HCT116 (cell line): ENCODE measurements at regions not wholly inside any gene's neighbourhood (a gene's known extent, or its start where the extent isn't known, plus 50 kb on each side); places are given as distances from the start of the nearest gene placed in this dataset.

ENCODE experiments used
- ATAC-seq: fragments of 200-7000 bp; cut with Tn5 transposase; 2 replicates; pipeline ENCODE4 v1.9.1; 2020; ENCODE audit warnings: mild to moderate bottlenecking, moderate library complexity
- BruUV-seq: library from RNA; stranded (reverse); fragments of 400-500 nt; replicated peaks from 2 replicates; lab custom pipeline; 2021; lab: Mats Ljungman, UMichigan
- CTCF ChIA-PET: fragments of 300-600 bp; sonication (Branson Sonifier 250); formaldehyde crosslinking; loops from one replicate; lab custom pipeline; 2021; ENCODE audit warnings: antibody characterized with exemption; lab: Charles Lee
- POLR2A ChIA-PET: fragments of 300-600, 350-600 bp; sonication (Branson Sonifier 250); formaldehyde crosslinking; loops from one replicate; lab custom pipeline; 2021; ENCODE audit warnings: antibody characterized with exemption; lab: Charles Lee
- RAD21 ChIA-PET, 2 experiments: fragments of 300-600 bp; sonication (Branson Sonifier 250); formaldehyde crosslinking; loops; one replicate each; lab custom pipeline; 2023; ENCODE audit warnings: low total read pairs in 2 of 2; ENCODE audit not compliant: uncharacterized antibody in 2 of 2, unreplicated experiment in 2 of 2, low non-redundant PET in 1 of 2; lab: Charles Lee
- DNase-seq: peaks from one replicate; pipeline ENCODE4 v3.0.0-alpha.2; 2010; ENCODE audit warnings: low read depth, low spot score
- H2AFZ ChIP-seq: fragments of 200-600 bp; shearing (Covaris generic), sonication (generic); 2 replicates; pipeline ENCODE4 v1.6.1; 2017; ENCODE audit warnings: low read depth, mixed run types, mixed read lengths, antibody characterized with exemption, low read length; ENCODE audit not compliant: poor library complexity, severe bottlenecking
- H3K27ac ChIP-seq: 2 replicates; pipeline ENCODE4 v1.5.1; 2012; ENCODE audit warnings: low read depth, low read length
- H3K27me3 ChIP-seq: fragments of 200-600 bp; sonication (generic); 2 replicates; pipeline ENCODE4 v1.6.1; 2016; ENCODE audit warnings: mixed run types, low read length, mixed read lengths; ENCODE audit not compliant: insufficient read depth
- H3K36me3 ChIP-seq, 2 experiments: fragments of 200-500 bp in 1 of 2; fragments of 200-600 bp in 1 of 2; sonication (Bioruptor generic) in 1 of 2; sonication (generic) in 1 of 2; 2 replicates each; pipeline versions ENCODE4 v1.5.1 to v1.6.1; 2014 to 2016; ENCODE audit warnings: low read length in 2 of 2, inconsistent platforms in 1 of 2, mixed read lengths in 1 of 2, mixed run types in 1 of 2; ENCODE audit not compliant: insufficient read depth in 2 of 2, control insufficient read depth in 1 of 2
- H3K4me1 ChIP-seq, 2 experiments: fragments of 200-600 bp in 1 of 2; sonication (generic) in 1 of 2; 2 replicates each; pipeline versions ENCODE4 v1.5.1 to v1.6.1; 2012 to 2017; ENCODE audit warnings: low read length in 2 of 2, inconsistent platforms in 1 of 2, mild to moderate bottlenecking in 1 of 2, mixed read lengths in 1 of 2, mixed run types in 1 of 2, moderate library complexity in 1 of 2; ENCODE audit not compliant: insufficient read depth in 2 of 2, control insufficient read depth in 1 of 2
- H3K4me2 ChIP-seq: fragments of 200-600 bp; sonication (generic); 2 replicates; pipeline ENCODE4 v1.6.1; 2017; ENCODE audit warnings: mixed run types, low read length, mixed read lengths
- H3K4me3 ChIP-seq, 2 experiments: fragments of 200-600 bp in 1 of 2; sonication (generic) in 1 of 2; replicated peaks in 1 of 2; 2 replicates each; pipeline ENCODE4 v1.5.1; 2011 to 2016; ENCODE audit warnings: low read length in 2 of 2, control low read depth in 1 of 2, low read depth in 1 of 2, mild to moderate bottlenecking in 1 of 2, mixed read lengths in 1 of 2, mixed run types in 1 of 2
- H3K79me2 ChIP-seq: fragments of 200-600 bp; sonication (generic); 2 replicates; pipeline ENCODE4 v1.6.1; 2017; ENCODE audit warnings: mild to moderate bottlenecking, mixed run types, low read length, moderate library complexity, mixed read lengths; ENCODE audit not compliant: insufficient read depth
- H3K9ac ChIP-seq: fragments of 200-600 bp; sonication (generic); 2 replicates; pipeline ENCODE4 v1.6.1; 2016; ENCODE audit warnings: low read length, mixed read lengths
- H3K9me2 ChIP-seq: fragments of 200-600 bp; sonication (generic), shearing (Covaris generic); 2 replicates; pipeline ENCODE4 v1.6.1; 2017; ENCODE audit warnings: mixed run types, mild to moderate bottlenecking, moderate library complexity; ENCODE audit not compliant: insufficient read depth
- H3K9me3 ChIP-seq, 2 experiments: fragments of 200-500 bp in 1 of 2; fragments of 200-600 bp in 1 of 2; sonication (Bioruptor generic) in 1 of 2; sonication (generic) in 1 of 2; 2 replicates each; pipeline ENCODE4 v1.6.1; 2014 to 2017; ENCODE audit warnings: low read length in 2 of 2, mixed read lengths in 2 of 2, inconsistent platforms in 1 of 2, low read depth in 1 of 2, mild to moderate bottlenecking in 1 of 2, mixed run types in 1 of 2, moderate library complexity in 1 of 2; ENCODE audit not compliant: control insufficient read depth in 1 of 2, insufficient read depth in 1 of 2
- H4K20me1 ChIP-seq: fragments of 200-600 bp; sonication (generic), shearing (Covaris generic); 2 replicates; pipeline ENCODE4 v1.6.1; 2017; ENCODE audit warnings: mixed run types, mild to moderate bottlenecking, moderate library complexity; ENCODE audit not compliant: insufficient read depth
- CEBPB ChIP-seq: IDR thresholded peaks from 2 replicates; pipeline ENCODE4 v1.6.1; 2012; ENCODE audit warnings: low read depth
- POLR2AphosphoS5 ChIP-seq: IDR thresholded peaks from 2 replicates; pipeline ENCODE4 v1.6.1; 2011; ENCODE audit warnings: mild to moderate bottlenecking, low read depth, low read length, moderate library complexity
- RAD21 ChIP-seq: IDR thresholded peaks from 2 replicates; pipeline ENCODE4 v1.6.1; 2012; ENCODE audit warnings: low read depth, mild to moderate bottlenecking
- SIN3A ChIP-seq: IDR thresholded peaks from 2 replicates; pipeline ENCODE4 v1.6.1; 2012; ENCODE audit warnings: low read depth
- SP1 ChIP-seq: IDR thresholded peaks from 2 replicates; pipeline ENCODE4 v1.6.1; 2012; ENCODE audit warnings: low read depth
- SRF ChIP-seq: IDR thresholded peaks from 2 replicates; pipeline ENCODE4 v1.6.1; 2012; ENCODE audit warnings: low read depth
- YY1 ChIP-seq: IDR thresholded peaks from 2 replicates; pipeline ENCODE4 v1.6.1; 2011; ENCODE audit warnings: low read length, low read depth, moderate library complexity, mild to moderate bottlenecking; ENCODE audit not compliant: insufficient replicate concordance; ENCODE audit errors: extremely low read depth
- ZFX ChIP-seq: fragments of 450-650 bp; IDR thresholded peaks from 2 replicates; pipeline ENCODE4 v1.6.1; 2017
- ZNF274 ChIP-seq: fragments of 200-500 bp; sonication (Bioruptor generic); IDR thresholded peaks from 2 replicates; pipeline ENCODE4 v1.6.1; 2014; ENCODE audit warnings: mild to moderate bottlenecking, low read depth, low read length, inconsistent platforms
- intact Hi-C: fragments of 100-400 bp; cut with micrococcal nuclease; formaldehyde crosslinking; loops from 2 replicates; pipeline ENCODE4 v1.10.0; 2022
- TF ChIP-seq, protein P1 (sequence below): IDR thresholded peaks from 2 replicates; pipeline ENCODE4 v1.6.1; 2012; ENCODE audit warnings: low read depth

DNA sequence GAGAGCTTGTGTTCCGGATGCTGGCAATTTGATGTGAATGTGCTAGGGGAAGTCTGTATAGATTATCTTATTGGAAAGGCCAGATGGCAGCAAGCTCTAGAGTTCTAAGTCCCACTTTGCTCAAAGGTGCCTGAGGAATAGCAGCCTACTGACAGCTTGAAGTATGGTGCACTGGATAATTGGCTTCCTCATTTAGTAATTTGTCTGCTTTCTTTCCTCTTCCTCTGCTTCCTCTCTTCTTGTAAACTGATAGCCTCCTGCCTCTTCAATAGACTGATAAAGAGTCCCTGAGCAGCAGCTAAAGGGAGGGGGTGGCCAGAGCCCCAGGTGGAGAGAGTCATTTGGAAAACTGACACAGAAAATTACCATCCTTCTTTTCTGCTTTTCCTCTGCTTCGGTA, 177.3 kb downstream of the FGF1 start:
- Histone ChIP-seq H3K4me2 (no peak overlapping the region), H3K9me2 (no peaks in the 10 kb centered on the region), H4K20me1 (no peaks in the 10 kb centered on the region), H3K9ac (no peak overlapping the region), H2AFZ (no peak overlapping the region), H3K4me3 (no peak overlapping the region), H3K27ac (no peak overlapping the region), H3K27me3 (no peaks in the 10 kb centered on the region), H3K4me1 (peaks cover 21 to 48% of the 10 kb centered on the region in 2 experiments), H3K79me2 (no peaks in the 10 kb centered on the region), H3K9me3 (no peaks in the 10 kb centered on the region), H3K36me3 (no peaks in the 10 kb centered on the region)
- no peak for DNase-seq
- POLR2A ChIA-PET = no interaction called here
- CTCF ChIA-PET = no interaction called here
- no TSS peak for BruUV-seq
- no peak for ATAC-seq
- intact Hi-C loops = no loop called here
- TF ChIP-seq POLR2AphosphoS5 (no peak), ZNF274 (no peak), SIN3A (no peak), RAD21 (no peak), SP1 (no peak), CEBPB (no peak), YY1 (no peak), SRF (no peak), ZFX (no peak)
- TF ChIP-seq, protein P1, sequence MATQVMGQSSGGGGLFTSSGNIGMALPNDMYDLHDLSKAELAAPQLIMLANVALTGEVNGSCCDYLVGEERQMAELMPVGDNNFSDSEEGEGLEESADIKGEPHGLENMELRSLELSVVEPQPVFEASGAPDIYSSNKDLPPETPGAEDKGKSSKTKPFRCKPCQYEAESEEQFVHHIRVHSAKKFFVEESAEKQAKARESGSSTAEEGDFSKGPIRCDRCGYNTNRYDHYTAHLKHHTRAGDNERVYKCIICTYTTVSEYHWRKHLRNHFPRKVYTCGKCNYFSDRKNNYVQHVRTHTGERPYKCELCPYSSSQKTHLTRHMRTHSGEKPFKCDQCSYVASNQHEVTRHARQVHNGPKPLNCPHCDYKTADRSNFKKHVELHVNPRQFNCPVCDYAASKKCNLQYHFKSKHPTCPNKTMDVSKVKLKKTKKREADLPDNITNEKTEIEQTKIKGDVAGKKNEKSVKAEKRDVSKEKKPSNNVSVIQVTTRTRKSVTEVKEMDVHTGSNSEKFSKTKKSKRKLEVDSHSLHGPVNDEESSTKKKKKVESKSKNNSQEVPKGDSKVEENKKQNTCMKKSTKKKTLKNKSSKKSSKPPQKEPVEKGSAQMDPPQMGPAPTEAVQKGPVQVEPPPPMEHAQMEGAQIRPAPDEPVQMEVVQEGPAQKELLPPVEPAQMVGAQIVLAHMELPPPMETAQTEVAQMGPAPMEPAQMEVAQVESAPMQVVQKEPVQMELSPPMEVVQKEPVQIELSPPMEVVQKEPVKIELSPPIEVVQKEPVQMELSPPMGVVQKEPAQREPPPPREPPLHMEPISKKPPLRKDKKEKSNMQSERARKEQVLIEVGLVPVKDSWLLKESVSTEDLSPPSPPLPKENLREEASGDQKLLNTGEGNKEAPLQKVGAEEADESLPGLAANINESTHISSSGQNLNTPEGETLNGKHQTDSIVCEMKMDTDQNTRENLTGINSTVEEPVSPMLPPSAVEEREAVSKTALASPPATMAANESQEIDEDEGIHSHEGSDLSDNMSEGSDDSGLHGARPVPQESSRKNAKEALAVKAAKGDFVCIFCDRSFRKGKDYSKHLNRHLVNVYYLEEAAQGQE = no peak
- RAD21 ChIA-PET = interaction anchor here in 1 of 2 experiments (0.6 kb wide), 1 partner anchor 145 kb away, joined by 3 read pairs; no protein-coding TSS in a partner anchor
